Endothelial cell of umbilical vein (primary cell): ENCODE measurements at regions not wholly inside any gene's neighbourhood (a gene's known extent, or its start where the extent isn't known, plus 50 kb on each side); places are given as distances from the start of the nearest gene placed in this dataset.

Source experiments
- BruUV-seq: library from RNA; stranded (reverse); fragments of 400-500 nt; replicated peaks from 2 replicates; lab custom pipeline; 2021; lab: Mats Ljungman, UMichigan
- CTCF ChIA-PET: fragments of 300-600, 350-600 bp; sonication (Branson Sonifier 250); formaldehyde crosslinking; loops from one replicate; lab custom pipeline; 2021; ENCODE audit warnings: antibody characterized with exemption, inconsistent platforms; lab: Charles Lee
- POLR2A ChIA-PET: fragments of 300-600, 350-600 bp; sonication (Branson Sonifier 250); formaldehyde crosslinking; loops from one replicate; lab custom pipeline; 2021; ENCODE audit warnings: antibody characterized with exemption, inconsistent platforms; lab: Charles Lee
- DNase-seq: peaks from one replicate; pipeline ENCODE4 v3.0.0-alpha.2; 2011; ENCODE audit warnings: low read depth, low spot score
- FAIRE-seq: peaks from 2 replicates; lab custom pipeline; 2011; peaks lifted over from hg19 to GRCh38; lab: Jason Lieb, UNC
- H2AFZ ChIP-seq: 2 replicates; pipeline ENCODE4 v1.6.0; 2012; ENCODE audit warnings: low read depth, low read length, control low read depth, inconsistent platforms
- H3K27ac ChIP-seq: 2 replicates; pipeline ENCODE4 v1.5.1; 2011; ENCODE audit warnings: low read depth, mild to moderate bottlenecking, control low read depth, low read length, moderate library complexity; ENCODE audit not compliant: insufficient read depth
- H3K27me3 ChIP-seq, 2 experiments: 2 replicates each; pipeline versions ENCODE4 v1.6.0 to v1.6.1; 2011; ENCODE audit warnings: low read length in 2 of 2, mixed read lengths in 1 of 2; ENCODE audit not compliant: control insufficient read depth in 2 of 2, insufficient read depth in 2 of 2
- H3K36me3 ChIP-seq, 2 experiments: 2 replicates in 1 of 2; 3 replicates in 1 of 2; pipeline ENCODE4 v1.5.1; 2011; ENCODE audit warnings: low read length in 2 of 2, mild to moderate bottlenecking in 1 of 2, moderate library complexity in 1 of 2; ENCODE audit not compliant: control insufficient read depth in 2 of 2, insufficient read depth in 2 of 2; ENCODE audit errors: extremely low read depth in 1 of 2
- H3K4me1 ChIP-seq: 3 replicates; pipeline ENCODE4 v1.5.1; 2011; ENCODE audit warnings: mild to moderate bottlenecking, low read length; ENCODE audit not compliant: control insufficient read depth, insufficient read depth; ENCODE audit errors: extremely low read depth
- H3K4me2 ChIP-seq: 2 replicates; pipeline ENCODE4 v1.6.1; 2011; ENCODE audit warnings: low read length, control low read depth, mixed read lengths; ENCODE audit not compliant: insufficient read depth
- H3K4me3 ChIP-seq, 3 experiments: fragments of 200-600 bp in 1 of 3; sonication (generic), shearing (Covaris generic) in 1 of 3; replicated peaks in 1 of 3; 2 replicates each; pipeline ENCODE4 v1.5.1; 2011 to 2016; ENCODE audit warnings: control low read depth in 3 of 3, low read length in 3 of 3, mild to moderate bottlenecking in 2 of 3, inconsistent platforms in 1 of 3, low read depth in 1 of 3, moderate library complexity in 1 of 3; ENCODE audit not compliant: insufficient read depth in 1 of 3
- H3K79me2 ChIP-seq: 2 replicates; pipeline ENCODE4 v1.6.0; 2012; ENCODE audit warnings: low read length, inconsistent platforms; ENCODE audit not compliant: control insufficient read depth, insufficient read depth
- H3K9ac ChIP-seq: replicated peaks from 2 replicates; pipeline ENCODE3; 2011; ENCODE audit warnings: low read length, control low read depth; ENCODE audit not compliant: insufficient read depth; ENCODE audit errors: extremely low read depth
- H3K9me1 ChIP-seq: replicated peaks from 3 replicates; pipeline ENCODE4 v1.6.0; 2011; ENCODE audit warnings: mild to moderate bottlenecking, low read length; ENCODE audit not compliant: control insufficient read depth, insufficient read depth; ENCODE audit errors: extremely low read depth
- H3K9me3 ChIP-seq: replicated peaks from 2 replicates; pipeline ENCODE4 v1.5.1; 2012; ENCODE audit warnings: low read length, inconsistent platforms; ENCODE audit not compliant: control insufficient read depth, insufficient read depth
- H4K20me1 ChIP-seq: replicated peaks from 2 replicates; pipeline ENCODE3; 2011; ENCODE audit warnings: mild to moderate bottlenecking, low read length; ENCODE audit not compliant: control insufficient read depth, insufficient read depth; ENCODE audit errors: extremely low read depth
- CTCF ChIP-seq, 2 donors: IDR thresholded peaks; 1 replicate in 1 of 2; 2 replicates in 1 of 2; pipeline ENCODE4 v1.5.1; 2011; ENCODE audit warnings: low read length in 2 of 2, mild to moderate bottlenecking in 2 of 2, moderate library complexity in 2 of 2, control low read depth in 1 of 2, inconsistent platforms in 1 of 2, low read depth in 1 of 2; ENCODE audit not compliant: insufficient read depth in 1 of 2; ENCODE audit errors: extremely low read depth in 1 of 2
- EZH2 ChIP-seq: IDR thresholded peaks from 2 replicates; pipeline ENCODE4 v1.6.1; 2012; ENCODE audit warnings: borderline replicate concordance, low read depth, mild to moderate bottlenecking, moderate library complexity, low read length, inconsistent platforms; ENCODE audit not compliant: severe bottlenecking
- FOS ChIP-seq: IDR thresholded peaks from 2 replicates; pipeline ENCODE4 v1.6.1; 2011; ENCODE audit warnings: mild to moderate bottlenecking, low read length, moderate library complexity, borderline replicate concordance; ENCODE audit not compliant: insufficient read depth
- GATA2 ChIP-seq: IDR thresholded peaks from 2 replicates; pipeline ENCODE4 v1.7.0; 2011; ENCODE audit warnings: low read depth, mild to moderate bottlenecking, moderate library complexity, mixed read lengths, low read length; ENCODE audit not compliant: insufficient read length, insufficient read depth
- JUN ChIP-seq: IDR thresholded peaks from 2 replicates; pipeline ENCODE4 v1.6.1; 2011; ENCODE audit warnings: borderline replicate concordance, low read depth; ENCODE audit not compliant: insufficient read length, insufficient read depth
- MYC ChIP-seq: IDR thresholded peaks from one replicate; pipeline ENCODE4 v1.6.1; 2011; ENCODE audit warnings: mild to moderate bottlenecking, low read depth, low read length
- POLR2A ChIP-seq: IDR thresholded peaks from 2 replicates; pipeline ENCODE4 v1.6.1; 2012; ENCODE audit warnings: low read depth, mild to moderate bottlenecking, control low read depth, low read length
- POLR2AphosphoS5 ChIP-seq: IDR thresholded peaks from 2 replicates; pipeline ENCODE4 v1.6.1; 2012; ENCODE audit warnings: low read depth, mild to moderate bottlenecking, control low read depth, low read length, moderate library complexity; ENCODE audit not compliant: insufficient read depth
- dilution Hi-C: fragments of 300-500 bp; cut with MboI; formaldehyde crosslinking; loops from one replicate; pipeline ENCODE4 v1.15.0; 2019; ENCODE audit warnings: low sequenced_read_pairs; ENCODE audit not compliant: extremely low pct_ligation_motif_present
- intact Hi-C: fragments of 100-400 bp; cut with micrococcal nuclease; formaldehyde crosslinking; loops from one replicate; pipeline ENCODE4 v1.10.0; 2022
- TF ChIP-seq, protein P1 (sequence below): IDR thresholded peaks from 2 replicates; pipeline ENCODE4 v1.6.1; 2011; ENCODE audit not compliant: insufficient read depth, insufficient read length

GRCh38 chr13:40143106-40143505 lies 487.6 kb downstream of the COG6 start:
- intact Hi-C loops = loop anchor here (10.0 kb wide), 1 partner anchor 248 kb away; no protein-coding TSS in a partner anchor
- no peaks in the 10 kb centered on the region for H3K4me1 ChIP-seq
- dilution Hi-C loops = no loop called here
- BruUV-seq = no TSS peak
- FAIRE-seq = no peak
- H3K4me2 ChIP-seq = no peak overlapping the region
- H3K27me3 ChIP-seq = no peaks in the 10 kb centered on the region
- no peak for TF ChIP-seq FOS
- TF ChIP-seq CTCF (IDR thresholded peaks at IDR 0.05; ENCODE audit: extremely low read depth in 1 of 2, insufficient read depth in 1 of 2, low read depth in 1 of 2, low read length in 2 of 2) = no peak
- no peak overlapping the region for H3K9ac ChIP-seq
- no peak overlapping the region for H3K27ac ChIP-seq
- no peak for DNase-seq
- ChIA-PET POLR2A (no interaction called here), CTCF (interaction anchor here (1.4 kb wide), 1 partner anchor 65 kb away, joined by 3 read pairs; no protein-coding TSS in a partner anchor)
- no peaks in the 10 kb centered on the region for H3K9me3 ChIP-seq
- no peak overlapping the region for H2AFZ ChIP-seq
- H4K20me1 ChIP-seq = no peaks in the 10 kb centered on the region
- no peaks in the 10 kb centered on the region for H3K36me3 ChIP-seq
- no peak overlapping the region for H3K4me3 ChIP-seq
- H3K9me1 ChIP-seq = no peaks in the 10 kb centered on the region
- H3K79me2 ChIP-seq = no peaks in the 10 kb centered on the region

- H3K4me3 ChIP-seq = no peak overlapping the region
- DNase-seq (no peak), FAIRE-seq (no peak)
- no peak overlapping the region for H2AFZ ChIP-seq
- no peaks in the 10 kb centered on the region for H4K20me1 ChIP-seq
- H3K79me2 ChIP-seq = no peaks in the 10 kb centered on the region
- no peaks in the 10 kb centered on the region for H3K9me1 ChIP-seq
- TF ChIP-seq POLR2AphosphoS5 (no peak), EZH2 (no peak), JUN (no peak), MYC (no peak), CTCF (IDR thresholded peaks at IDR 0.05; ENCODE audit: extremely low read depth in 1 of 2, insufficient read depth in 1 of 2, low read depth in 1 of 2, low read length in 2 of 2) (no peak), GATA2 (no peak), FOS (no peak), POLR2A (no peak)
- TF ChIP-seq, protein P1, sequence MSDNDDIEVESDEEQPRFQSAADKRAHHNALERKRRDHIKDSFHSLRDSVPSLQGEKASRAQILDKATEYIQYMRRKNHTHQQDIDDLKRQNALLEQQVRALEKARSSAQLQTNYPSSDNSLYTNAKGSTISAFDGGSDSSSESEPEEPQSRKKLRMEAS = no peak
- dilution Hi-C loops = no loop called here
- H3K27me3 ChIP-seq = no peaks in the 10 kb centered on the region
- ChIA-PET CTCF (interaction anchor here (1.0 kb wide), 1 partner anchor 74 kb away, joined by 3 read pairs; no protein-coding TSS in a partner anchor), POLR2A (no interaction called here)
- H3K36me3 ChIP-seq = no peaks in the 10 kb centered on the region
- BruUV-seq = no TSS peak
- H3K9me3 ChIP-seq = no peaks in the 10 kb centered on the region
- intact Hi-C loops = loop anchor here (10.0 kb wide), 1 partner anchor 249 kb away; no protein-coding TSS in a partner anchor
- H3K4me1 ChIP-seq = no peaks in the 10 kb centered on the region
- no peak overlapping the region for H3K27ac ChIP-seq
- H3K9ac ChIP-seq = no peak overlapping the region
- H3K4me2 ChIP-seq = no peak overlapping the region
Observed at GRCh38 chr13:40143559-40143958, 488.1 kb downstream of the COG6 start.
